Activated CD8-positive, alpha-beta memory T cell treated with anti-CD3 and anti-CD28 coated beads, Interleukin-2, amount 50 U/mL, for 24 hours (primary cell): ENCODE measurements at regions not wholly inside any gene's neighbourhood (a gene's known extent, or its start where the extent isn't known, plus 50 kb on each side); places are given as distances from the start of the nearest gene placed in this dataset.

Experiments used
- DNase-seq: peaks from one replicate; pipeline ENCODE4 v3.0.0-alpha.2; 2020; ENCODE audit errors: extremely low read depth

GRCh38 chr6:87851674-87852299 lies 149.8 kb upstream of the AKIRIN2 start:
- no peak for DNase-seq

GRCh38 chr6:87848616-87849015 lies 146.6 kb upstream of the AKIRIN2 start:
- no peak for DNase-seq

- DNase-seq, result no peak
Measured at GRCh38 chr6:87847830-87848210, 145.8 kb upstream of the AKIRIN2 start.

- DNase-seq, result no peak
Measured at GRCh38 chr6:87847135-87847829, 145.2 kb upstream of the AKIRIN2 start.

DNA sequence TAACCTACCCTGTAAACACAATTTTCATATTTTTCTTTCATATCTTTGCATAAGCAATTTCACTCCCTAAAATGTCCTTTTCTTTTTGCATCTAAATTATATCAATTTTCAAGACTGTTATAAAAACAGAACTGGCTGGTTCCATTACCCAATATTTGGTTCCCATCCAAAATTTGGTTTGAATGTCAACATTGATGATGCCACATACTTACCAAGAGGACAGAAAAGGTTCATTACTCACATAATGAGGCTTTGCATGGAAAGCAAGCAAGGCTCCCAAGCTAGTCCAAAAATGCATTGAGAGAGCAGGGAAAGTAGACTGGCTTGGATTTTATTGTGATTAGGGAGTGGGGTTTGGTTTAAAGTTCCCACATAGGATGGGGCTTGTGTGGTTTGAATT lies 144.4 kb upstream of the AKIRIN2 start:
- no peak for DNase-seq

- no peak for DNase-seq
Measured at GRCh38 chr6:87840324-87840723, 138.3 kb upstream of the AKIRIN2 start.

DNA sequence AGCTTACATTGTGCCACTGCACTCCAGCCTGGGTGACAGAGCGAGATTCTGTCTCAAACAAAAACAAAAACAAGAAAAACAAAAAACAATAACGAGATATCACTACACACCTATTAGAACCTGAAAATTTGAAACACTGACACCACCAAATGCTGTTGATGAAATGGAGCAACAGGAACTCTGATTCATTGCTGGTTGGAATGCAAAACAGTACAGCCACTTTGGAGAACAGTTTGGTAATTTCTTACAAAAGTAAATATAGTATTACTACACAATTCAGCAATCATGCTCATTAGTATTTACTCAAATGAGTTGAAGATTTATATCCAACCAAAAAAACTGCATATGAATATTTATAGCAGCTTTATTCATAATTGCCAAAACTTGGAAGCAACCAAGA lies 135.8 kb upstream of the AKIRIN2 start:
- no peak for DNase-seq

DNA sequence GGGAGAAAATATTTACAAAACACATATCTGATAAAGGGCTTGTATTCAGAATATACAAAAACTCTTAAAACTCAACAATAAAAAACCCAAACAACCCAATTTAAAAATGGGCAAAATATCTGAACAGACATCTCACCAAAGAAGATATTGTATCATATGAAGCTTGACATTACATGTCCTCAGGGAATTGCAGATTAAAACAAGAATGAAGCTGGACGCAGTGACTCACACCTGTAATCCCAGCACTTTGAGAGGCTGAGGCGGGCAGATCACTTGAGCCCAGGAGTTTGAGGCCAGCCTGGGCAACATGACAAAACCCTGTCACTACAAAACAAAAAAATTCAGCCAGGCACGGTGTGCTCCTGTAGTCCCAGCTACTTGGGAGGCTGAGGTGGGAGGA lies 135.4 kb upstream of the AKIRIN2 start:
- no peak for DNase-seq

DNA sequence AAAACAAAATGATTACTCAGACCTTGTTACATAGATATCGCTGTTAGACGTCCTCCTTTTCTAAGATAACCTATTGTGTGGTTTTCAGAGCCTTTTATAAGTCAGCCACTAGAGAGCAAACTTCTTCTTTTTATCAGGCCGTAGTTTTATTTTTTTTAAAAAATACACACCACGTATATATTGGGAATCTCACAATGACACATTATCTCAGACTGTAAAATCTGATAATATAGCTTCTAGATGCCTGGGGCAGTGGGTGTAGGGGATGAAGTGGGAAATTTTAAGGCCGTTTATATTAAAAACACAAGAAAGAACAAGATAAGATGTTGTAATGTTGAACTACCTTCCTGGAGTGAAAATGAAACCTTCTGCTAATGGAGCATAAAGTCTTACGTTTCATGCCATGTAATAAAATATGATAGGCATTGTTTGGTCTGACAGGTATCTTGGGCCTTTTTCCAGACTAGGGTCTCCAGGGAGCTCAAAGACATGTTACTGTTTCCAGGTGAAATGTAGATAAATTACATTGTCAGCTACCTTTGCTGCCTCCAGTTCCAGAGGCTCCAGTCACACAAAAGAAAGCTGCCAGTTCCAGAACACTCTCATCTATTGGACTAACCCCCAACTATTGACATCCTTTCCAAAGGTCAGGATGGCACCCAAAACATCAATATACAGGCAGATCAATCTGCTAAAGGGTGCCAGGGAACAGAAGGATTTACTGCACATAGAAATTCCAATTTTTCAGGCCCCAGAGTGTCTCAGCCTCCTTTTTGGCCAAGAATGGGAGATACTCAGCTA lies 130.2 kb upstream of the AKIRIN2 start:
- no peak for DNase-seq

DNA sequence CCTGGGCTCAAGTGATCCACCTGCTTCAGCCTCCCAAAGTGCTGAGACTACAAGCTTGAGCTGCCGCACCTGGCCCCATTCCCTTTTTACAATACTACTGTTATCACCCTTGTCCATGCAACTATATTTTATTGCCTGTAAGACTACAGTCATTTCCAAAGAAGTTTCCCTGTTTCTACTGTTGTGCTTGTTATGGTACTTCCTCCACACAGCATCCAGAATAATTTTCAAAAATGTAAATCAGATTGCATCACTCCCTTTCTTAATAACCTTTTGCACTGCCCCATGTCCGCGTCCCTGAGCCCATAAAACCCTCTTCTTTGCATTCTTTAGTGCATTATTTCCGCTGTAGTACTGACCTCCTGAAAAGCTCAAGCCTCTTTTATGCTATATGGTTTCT lies 128.9 kb upstream of the AKIRIN2 start:
- DNase-seq, result no peak

DNA sequence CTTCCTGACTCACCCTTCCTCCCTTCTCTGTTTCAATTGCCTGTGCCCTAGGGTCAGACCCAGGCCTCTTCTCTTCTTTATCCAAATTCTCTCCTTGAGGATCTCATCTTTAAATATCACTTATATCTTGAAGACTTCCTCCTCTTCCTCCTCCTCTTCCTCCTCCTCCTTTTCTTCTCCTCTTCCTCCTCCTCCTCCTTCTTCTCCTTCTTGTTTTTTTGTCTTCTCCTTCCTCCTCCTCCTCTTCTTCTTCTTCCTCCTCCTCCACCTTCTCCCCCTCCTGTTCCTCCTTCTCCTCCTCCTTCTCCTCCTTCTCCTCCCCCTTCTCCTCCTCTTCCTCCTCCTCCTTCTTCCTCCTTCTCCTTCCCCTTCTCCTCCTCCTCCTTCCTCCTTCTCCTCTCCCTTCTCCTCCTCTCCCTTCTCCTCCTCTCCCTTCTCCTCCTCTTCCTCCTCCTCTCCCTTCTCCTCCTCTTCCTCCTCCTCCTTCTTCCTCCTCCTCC lies 127.6 kb upstream of the AKIRIN2 start:
- DNase-seq, result no peak

- DNase-seq, result no peak
Measured at GRCh38 chr6:87828044-87828443, 126.0 kb upstream of the AKIRIN2 start.

GRCh38 chr6:87827346-87827745 lies 125.3 kb upstream of the AKIRIN2 start:
- no peak for DNase-seq

- no peak for DNase-seq
Measured at GRCh38 chr6:87826424-87826823, 124.4 kb upstream of the AKIRIN2 start.

DNA sequence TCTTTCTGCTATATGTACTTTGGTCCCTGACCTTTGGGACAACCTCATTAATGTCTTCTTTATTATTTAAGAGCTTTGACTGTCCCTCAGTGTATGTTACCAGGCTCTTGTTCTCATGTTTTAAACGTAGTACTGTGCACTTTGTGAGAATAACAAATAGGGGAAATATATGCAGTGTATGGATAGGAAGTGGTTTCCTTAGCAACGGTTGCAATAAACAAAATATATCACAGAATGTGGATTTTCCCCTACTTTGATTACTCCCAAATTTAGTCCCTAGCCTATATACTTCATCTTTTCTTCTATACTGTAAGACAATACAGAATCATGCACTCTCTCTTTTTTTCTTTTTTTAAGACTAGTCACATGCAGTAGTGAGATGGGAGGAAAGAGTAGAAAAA lies 123.8 kb upstream of the AKIRIN2 start:
- DNase-seq, result no peak

DNA sequence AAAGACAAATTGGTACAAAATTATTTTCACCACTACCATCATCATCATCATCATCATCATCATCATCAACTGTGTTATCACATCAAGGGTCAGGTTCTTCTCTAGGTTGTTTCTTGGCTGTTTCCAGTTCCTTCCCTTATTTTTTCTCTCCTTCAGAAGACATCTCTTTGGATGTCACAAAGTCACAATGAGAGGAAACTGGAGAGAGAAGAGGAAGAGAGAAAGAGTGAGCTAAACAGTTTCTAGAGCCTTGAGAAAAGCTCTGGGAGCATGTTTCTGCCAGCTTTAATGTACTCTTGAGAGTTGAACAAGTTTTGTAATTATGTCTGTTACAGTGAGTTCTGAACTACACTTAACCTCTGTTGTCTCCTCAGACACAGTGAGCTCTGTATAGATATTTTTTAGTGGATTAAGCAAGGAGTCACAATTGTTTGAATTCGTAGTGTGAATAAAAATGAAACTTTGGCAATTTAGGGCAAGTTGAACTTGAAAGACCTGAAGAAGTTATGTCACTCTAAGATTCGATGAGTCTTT lies 123.0 kb upstream of the AKIRIN2 start:
- no peak for DNase-seq

DNA sequence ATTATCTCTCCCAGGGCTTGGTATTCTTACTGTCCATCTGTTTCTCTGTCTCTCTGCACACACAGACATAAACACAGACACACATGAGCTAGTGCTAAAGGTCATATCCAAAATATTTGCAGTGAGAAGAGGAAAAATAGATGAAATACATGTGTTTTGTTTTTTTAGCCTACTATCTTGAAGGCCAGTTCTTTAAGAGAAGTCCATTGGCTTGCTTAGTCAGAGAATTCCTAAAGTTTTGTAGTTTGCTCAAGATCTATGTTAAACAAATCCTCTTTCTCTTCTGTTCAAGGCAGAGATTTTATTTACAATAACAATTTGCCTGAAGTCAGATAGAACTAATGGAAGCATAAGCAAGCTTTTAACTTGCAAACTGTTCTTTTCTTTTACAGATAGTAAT lies 120.0 kb upstream of the AKIRIN2 start:
- no peak for DNase-seq

DNA sequence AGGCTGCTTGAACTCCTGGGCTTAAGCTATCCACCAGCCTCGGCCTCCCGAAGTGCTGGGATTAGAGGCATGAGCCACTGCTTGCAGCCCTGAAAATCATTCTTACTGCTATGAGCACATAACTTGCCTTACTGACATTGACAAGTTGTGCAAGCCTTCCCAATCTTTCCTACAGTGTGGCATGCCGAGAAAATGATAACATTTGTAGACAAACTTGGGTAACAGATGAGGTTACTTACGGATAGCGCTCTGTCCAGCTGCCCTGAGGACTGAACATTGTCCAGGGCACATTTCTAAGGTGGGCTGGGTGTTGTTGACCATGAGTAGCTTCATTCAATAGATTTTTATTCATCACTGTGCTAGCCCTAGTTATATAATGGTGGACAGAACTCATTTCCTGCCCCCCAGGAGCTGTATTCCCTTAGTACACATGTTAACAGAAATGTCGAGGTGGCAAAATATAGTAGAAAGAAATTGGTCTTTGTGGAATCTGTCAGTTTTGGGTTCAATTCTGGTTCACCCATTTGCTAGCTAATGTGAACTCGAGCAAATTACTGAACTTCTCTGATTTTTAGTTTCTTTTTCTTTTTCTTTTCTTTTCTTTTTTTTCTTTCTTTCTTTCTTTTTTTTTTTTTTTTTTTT lies 118.4 kb upstream of the AKIRIN2 start:
- no peak for DNase-seq

- DNase-seq, result no peak
Measured at GRCh38 chr6:87817183-87817582, 115.2 kb upstream of the AKIRIN2 start.

GRCh38 chr6:87815449-87815848 lies 113.4 kb upstream of the AKIRIN2 start:
- DNase-seq, result no peak

GRCh38 chr6:87808005-87808757 lies 106.1 kb upstream of the AKIRIN2 start:
- no peak for DNase-seq
